HS-27A (cell line): ENCODE measurements at regions not wholly inside any gene's neighbourhood (a gene's known extent, or its start where the extent isn't known, plus 50 kb on each side); places are given as distances from the start of the nearest gene placed in this dataset.

Source experiments
- DNase-seq: peaks from one replicate; pipeline ENCODE4 v3.0.0-alpha.2; 2012; ENCODE audit warnings: low read depth, missing footprints

- no peak for DNase-seq
Observed at GRCh38 chr15:67892559-67893377, 52.9 kb upstream of the RNU6-1 start.

DNA sequence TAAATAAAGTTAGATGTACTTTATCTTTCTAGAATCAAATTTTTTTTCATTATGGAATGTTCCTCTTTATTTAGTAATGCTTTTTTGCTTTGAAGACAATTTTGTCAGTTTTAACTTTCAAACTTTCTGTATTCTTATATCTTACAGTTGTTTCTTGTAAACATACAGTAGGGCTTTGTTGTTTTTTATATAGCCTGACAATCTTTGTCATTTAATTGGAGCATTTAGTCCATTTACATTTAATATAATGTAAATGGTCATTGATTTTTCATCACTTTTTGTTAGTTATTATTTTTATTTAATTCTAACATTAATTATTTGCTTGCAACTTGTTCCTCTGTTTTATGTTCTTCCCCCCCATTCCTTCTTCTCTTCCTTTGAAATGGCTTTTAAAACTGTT is 55.4 kb upstream of the RNU6-1 start:
- no peak for DNase-seq

GRCh38 chr15:67897646-67898339 is 57.9 kb upstream of the RNU6-1 start:
- no peak for DNase-seq

DNA sequence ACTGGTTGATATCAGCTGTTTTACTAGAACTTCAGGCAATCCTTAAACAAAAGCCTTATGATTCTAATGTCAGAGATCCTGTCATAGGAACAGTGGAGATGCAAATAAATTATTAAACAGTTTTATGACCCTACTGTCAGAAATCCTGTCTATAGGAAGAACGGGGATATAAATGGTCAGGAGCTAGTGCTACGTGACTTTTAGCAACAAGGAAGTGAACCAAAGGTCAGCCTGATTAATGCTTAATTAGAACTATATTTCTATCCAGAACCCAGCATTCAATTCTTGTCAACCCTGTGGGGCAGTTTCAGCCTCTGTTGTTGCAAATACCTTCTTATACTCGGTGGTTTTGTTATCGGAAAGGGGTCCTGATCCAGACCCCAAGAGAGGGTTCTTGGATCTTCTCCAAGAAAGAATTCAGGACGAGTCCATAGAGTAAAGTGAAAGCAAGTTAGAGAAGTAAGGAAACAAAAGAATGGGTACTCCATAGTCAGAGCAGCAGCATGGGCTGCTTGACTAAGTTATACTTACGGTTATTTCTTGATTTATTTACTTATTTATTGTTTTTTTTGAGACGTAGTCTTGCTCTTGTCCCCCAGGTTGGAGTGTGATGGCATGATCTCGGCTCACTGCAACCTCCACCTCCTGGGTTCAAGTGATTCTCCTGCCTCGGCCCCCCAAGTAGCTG is 59.9 kb upstream of the RNU6-1 start:
- DNase-seq, result no peak

DNA sequence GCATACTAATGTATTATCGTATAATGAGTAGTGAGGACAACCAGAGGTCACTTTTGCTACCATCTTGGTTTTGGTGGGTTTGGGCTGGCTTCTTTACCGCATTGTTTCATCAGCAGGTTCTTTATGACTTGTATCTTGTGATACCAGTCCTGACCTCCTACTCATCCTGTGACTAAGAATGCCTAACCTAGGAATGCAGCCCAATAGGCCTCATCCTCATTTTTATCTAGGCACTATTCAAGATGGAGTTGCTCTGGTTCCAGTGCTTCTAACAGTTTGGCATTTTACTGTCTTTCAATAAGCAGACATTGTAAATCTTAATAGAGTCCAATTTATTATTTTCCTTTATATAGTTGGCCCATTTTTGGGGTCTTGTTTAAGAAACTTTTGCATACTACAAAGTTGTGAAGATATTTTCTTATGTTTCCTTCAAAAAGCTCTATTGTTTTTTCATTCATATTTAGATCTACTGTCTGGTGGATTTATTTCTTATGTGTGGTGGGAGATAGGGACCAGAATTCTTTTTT is 60.8 kb upstream of the RNU6-1 start:
- DNase-seq, result no peak

DNA sequence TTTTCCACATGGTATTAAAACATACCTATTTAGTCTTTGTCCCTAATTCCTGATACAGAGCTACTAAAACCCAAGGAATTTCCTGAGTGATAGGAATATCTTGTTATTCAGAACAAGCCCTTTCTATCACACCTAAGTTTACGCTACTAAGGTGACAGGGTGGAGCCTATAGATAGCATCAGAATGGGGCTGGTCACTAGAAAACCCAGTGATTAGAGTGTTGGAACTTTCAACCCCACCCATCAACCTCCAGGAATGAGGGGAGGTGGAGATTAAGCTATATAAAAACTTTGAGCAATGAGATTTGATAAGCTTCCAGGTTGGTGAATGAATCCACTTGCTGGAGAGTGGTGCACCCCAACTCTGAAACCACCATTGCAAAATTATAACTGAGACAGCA is 62.1 kb upstream of the RNU6-1 start:
- DNase-seq, result no peak

- no peak for DNase-seq
Observed at GRCh38 chr15:67902579-67903009, 62.7 kb upstream of the RNU6-1 start.

GRCh38 chr15:67903708-67904107 is 63.9 kb upstream of the RNU6-1 start:
- DNase-seq, result no peak

DNA sequence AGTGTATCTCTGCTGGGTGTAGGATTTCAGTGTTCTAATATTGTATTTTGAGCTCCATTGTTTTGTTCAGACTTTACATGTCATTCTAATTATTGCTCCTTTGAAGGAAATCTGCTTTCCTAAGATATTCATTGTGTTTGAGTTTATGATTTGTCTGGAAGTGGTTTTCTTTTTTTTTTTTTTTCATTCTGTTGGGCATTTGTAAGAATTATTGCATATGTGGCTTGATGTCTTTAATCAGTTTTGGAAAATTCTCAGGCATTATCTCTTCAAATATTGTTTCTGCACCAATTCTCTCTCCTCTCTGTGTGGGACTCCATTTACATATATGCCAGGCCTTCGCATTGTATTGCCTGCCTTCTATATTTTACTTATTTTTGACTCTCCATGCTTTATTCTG is 65.8 kb upstream of the RNU6-1 start:
- no peak for DNase-seq

GRCh38 chr15:67906382-67906781 is 66.5 kb upstream of the RNU6-1 start:
- no peak for DNase-seq

DNA sequence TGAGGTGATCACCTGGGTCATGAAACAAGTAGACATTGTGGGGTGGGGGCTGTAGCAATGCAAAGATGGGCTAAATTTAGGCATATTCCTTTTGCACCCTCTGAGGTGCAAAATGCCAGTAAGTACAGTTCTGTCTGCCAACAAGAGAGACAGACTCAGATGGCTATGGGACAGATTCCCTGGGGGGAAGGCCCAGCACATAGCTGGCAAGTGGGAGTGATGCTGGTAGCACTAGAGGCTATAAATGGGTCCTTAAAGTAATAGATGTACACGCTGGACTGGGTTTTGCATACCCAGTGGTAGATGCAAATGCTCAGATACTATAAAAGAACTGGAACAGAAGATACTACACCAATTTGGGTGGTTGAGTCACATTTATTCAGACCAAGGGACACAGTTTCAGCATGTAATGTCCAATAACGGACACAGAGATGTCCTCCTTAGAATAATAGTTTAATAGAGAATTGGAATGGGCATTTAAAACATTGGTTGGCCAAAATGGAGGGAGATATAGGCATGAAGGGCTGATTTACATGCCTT is 67.4 kb upstream of the RNU6-1 start:
- no peak for DNase-seq

DNA sequence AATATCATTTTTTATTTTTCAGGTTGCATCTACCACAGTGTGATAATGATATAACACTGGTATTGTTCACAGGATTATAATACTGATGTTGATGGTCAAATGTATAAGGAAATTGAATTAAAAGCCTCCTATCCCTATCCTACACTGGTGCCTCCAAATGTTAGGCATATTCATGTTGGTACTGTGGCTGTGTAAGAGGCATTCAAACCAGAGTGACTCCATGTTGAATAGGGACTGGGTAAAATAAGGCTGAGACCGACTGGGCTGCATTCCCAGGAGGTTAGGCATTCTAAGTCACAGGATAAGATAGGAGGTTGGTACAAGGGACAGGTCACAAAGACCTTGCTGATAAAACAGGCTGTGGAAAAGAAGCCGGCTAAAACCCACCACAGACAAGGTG is 68.9 kb upstream of the RNU6-1 start:
- DNase-seq, result no peak

- DNase-seq, result no peak
Observed at GRCh38 chr15:67911727-67912126, 71.9 kb upstream of the RNU6-1 start.

DNA sequence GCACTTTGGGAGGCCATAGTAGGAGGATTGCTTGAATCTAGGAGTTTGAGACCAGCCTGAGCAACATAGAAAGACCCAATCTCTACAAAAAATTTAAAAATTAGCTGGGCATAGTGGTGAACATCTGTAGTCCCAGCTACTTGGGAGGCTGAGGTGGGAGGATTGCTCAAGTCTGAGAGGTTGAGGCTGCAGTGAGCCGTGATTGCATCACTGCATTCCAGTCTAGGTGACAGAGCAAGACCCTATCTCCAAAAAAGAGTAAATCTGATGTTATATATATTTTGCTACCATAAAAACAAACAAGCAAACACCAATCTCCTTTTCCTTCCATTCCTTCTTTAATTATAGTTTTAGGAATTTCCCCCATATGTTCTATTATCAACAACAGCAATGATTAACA is 74.2 kb upstream of the RNU6-1 start:
- DNase-seq, result no peak

GRCh38 chr15:67914537-67915460 is 75.0 kb upstream of the RNU6-1 start:
- no peak for DNase-seq

DNA sequence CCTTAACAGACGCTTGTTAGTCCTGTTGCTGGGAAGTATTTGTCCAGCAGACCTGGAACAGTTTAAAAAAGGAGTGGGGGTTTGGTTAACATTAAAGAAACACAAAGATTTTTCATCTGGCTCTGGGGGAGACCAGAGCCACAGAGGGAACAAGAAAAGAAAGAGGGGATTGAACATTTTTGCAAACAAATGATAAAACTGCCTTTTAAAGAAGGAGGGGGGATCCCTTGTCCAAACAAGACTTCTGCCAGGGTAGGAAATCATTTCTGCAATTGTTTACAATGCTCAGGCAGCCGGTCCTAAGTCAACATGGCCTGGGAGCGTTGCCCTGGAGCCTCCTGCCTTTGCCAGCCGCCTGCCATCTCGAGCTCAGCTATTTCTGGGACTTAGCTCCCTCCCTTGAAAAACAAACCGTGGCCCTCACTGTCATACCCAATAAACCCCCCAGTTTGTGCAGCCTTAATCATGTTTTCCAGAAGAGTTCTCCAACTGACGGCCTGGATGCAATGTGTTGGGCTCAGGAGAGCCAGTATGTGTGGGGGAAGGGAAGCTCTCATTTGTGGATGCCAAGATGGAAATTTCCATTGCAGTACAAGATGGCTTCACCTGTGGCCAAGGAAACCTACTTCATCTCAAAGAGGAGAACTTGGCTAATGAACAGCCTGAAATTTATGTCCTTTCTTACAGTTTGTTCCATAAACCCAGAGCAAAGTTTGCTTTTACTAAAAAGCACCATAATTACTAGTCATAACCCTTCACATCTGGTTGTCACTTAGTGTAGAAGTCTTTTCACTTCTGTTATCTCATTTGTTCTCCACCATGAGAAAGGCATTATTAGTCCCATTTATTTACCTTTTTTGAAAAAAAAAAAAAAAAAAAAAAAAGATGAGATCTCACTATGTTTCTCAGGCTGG is 75.9 kb upstream of the RNU6-1 start:
- DNase-seq, result no peak

GRCh38 chr15:67916565-67916964 is 76.7 kb upstream of the RNU6-1 start:
- no peak for DNase-seq

GRCh38 chr15:67917037-67917436 is 77.2 kb upstream of the RNU6-1 start:
- DNase-seq, result no peak

DNA sequence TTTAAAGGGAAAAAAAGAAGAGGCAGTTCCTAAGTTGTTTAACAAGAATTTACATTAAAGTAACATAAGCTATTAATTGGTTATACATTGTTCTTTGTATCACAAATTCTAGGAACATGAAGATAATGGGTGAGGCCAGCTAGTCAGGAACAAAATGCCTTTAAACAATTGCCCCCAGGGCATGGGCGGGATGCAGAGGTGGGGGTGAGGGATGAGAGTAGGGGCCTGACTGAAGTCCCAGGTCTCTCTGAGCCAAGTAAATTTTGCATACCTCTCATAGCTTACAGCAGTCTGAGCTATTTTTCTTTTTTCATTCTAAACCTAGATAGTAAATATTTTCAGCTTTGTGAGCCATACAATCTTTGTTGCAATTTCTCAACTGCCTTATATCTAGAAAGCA is 77.8 kb upstream of the RNU6-1 start:
- no peak for DNase-seq

DNA sequence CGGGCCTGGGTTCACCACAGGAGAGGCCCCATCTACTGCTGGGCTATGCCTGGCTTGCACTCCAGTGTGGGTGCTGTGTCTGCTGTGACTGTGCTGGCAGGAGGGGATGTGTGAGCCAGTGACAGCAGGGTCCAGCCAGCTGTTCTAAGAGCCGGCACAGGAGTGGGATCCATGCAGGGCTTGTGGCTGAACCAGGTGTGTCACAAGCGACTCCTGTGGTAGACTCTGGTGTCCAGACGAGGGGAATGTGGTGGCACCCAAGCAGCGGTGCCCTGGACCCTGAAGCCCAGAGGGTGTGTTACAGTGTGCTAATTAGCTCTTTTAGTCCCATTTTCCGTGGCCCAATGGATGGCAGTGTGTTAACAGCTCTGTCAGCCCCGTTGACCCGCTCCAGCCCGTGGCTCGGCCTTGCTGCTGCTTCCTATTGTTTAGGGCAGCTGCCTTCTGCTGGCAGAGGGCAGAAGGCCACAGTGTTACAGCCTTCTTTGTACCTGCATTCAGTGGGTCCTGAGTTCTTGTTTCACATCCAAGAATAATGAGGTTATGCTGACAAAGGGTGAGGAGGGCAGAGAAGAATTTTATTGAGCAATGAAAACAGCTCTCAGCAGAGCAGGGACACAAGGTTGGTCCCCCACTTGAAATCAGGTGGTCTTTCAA is 78.5 kb upstream of the RNU6-1 start:
- DNase-seq, result no peak
